Activated CD4-positive, alpha-beta T cell treated with anti-CD3 and anti-CD28 coated beads for 36 hours (primary cell): ENCODE measurements at regions not wholly inside any gene's neighbourhood (a gene's known extent, or its start where the extent isn't known, plus 50 kb on each side); places are given as distances from the start of the nearest gene placed in this dataset.
"Not testable (repeated sequence)": the region's sequence is repeated elsewhere in the genome, so short reads cannot be mapped to it uniquely, and the experiment has no call there.

ENCODE experiments used
- ATAC-seq: fragments of 200-7000 bp; cut with Tn5 transposase; one replicate; pipeline ENCODE4 v1.10.0; 2021; ENCODE audit warnings: mild to moderate bottlenecking, moderate library complexity
- CTCF ChIA-PET: fragments of 350-600 bp; sonication (Branson Sonifier 250); formaldehyde crosslinking; loops from one replicate; lab custom pipeline; 2021; ENCODE audit warnings: antibody characterized with exemption; lab: Charles Lee
- POLR2A ChIA-PET: fragments of 350-600 bp; sonication (Branson Sonifier 250); formaldehyde crosslinking; loops from one replicate; lab custom pipeline; 2021; ENCODE audit warnings: antibody characterized with exemption, inconsistent platforms; lab: Charles Lee
- DNase-seq: peaks from one replicate; pipeline ENCODE4 v3.0.0-alpha.2; 2020
- H3K27ac Mint-ChIP-seq: one replicate; pipeline ENCODE4 v1.8.0; 2021; ENCODE audit warnings: mixed read lengths
- H3K27me3 Mint-ChIP-seq: one replicate; pipeline ENCODE4 v1.8.0; 2021; ENCODE audit warnings: mixed read lengths
- H3K36me3 Mint-ChIP-seq: one replicate; pipeline ENCODE4 v1.8.0; 2021; ENCODE audit warnings: low read depth, mixed read lengths
- H3K4me1 Mint-ChIP-seq: one replicate; pipeline ENCODE4 v1.8.0; 2021; ENCODE audit warnings: mixed read lengths
- H3K4me3 Mint-ChIP-seq: one replicate; pipeline ENCODE4 v1.8.0; 2021; ENCODE audit warnings: mild to moderate bottlenecking, moderate library complexity, mixed read lengths
- H3K9me3 Mint-ChIP-seq: one replicate; pipeline ENCODE4 v1.8.0; 2021; ENCODE audit warnings: low read depth, mixed read lengths
- intact Hi-C, 2 experiments: fragments of 100-400 bp; cut with DNase I in 1 of 2; cut with micrococcal nuclease in 1 of 2; formaldehyde crosslinking; loops; one replicate each; pipeline versions ENCODE4 v1.14.2 to v1.15.1; 2022 to 2024; cut with DNase I, micrococcal nuclease

DNA sequence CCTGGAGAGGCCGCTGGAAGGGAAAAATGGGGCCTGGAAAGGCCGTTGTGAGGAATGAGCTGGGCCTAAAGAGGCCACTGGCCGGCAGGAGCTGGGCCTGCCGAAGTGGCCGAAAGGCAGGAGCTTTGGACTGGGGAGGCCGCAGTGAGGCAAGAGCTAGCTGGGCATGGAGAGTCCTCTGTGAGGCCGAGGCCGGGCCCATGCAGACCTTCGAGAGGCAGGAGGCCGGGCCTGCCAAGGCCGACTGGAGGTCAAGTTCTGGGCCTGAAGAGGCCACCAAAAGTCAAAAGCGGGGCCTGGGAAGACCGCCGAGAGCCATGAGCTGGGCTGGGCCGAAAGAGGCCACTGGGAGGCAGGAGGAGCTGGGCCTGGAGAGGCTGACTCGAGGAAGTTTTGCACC, 71.6 kb upstream of the COBL start:
- not testable (repeated sequence) for H3K4me1 Mint-ChIP-seq, H3K9me3 Mint-ChIP-seq

DNA sequence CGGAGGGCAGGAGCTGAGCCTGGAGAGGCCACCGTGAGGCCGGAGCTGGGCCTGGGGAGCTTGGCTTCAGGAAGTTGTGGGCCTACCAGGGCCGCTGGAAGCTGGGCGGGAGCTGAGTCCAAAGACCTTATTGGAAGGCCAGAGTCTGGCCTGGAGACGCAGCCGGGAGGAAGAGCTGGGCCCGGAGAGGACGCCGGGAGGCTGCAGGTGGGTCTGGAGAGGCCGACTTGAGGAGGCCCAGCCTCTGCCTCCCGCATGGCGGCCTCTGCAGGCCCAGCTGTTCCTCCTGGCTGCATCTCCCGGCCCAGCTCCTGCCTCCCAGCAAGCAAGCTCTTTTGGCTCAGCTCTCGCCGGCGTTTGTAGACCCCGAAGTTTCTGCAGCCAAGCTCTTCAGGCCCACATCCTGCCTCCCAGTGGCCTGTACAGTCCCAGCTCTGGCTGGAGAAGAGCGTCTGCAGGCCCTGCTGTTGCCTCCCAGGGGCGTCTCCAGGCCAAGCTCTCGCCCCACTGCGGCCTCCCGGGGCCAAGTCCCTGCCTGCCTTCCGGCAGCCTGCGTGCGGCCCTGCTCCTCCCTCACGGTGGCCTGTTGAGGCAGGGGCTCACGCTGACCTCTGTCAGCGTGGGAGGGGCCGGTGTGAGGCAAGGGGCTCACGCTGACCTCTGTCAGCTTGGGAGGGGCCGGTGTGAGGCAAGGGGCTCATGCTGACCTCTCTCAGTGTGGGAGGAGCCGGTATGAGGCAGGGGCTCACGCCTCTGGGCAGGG, 70.4 kb upstream of the COBL start:
- H3K27me3 Mint-ChIP-seq, result not testable (repeated sequence)

More for the DNA sequence above, 71.6 kb upstream of the COBL start:
- H3K4me3 Mint-ChIP-seq, H3K27me3 Mint-ChIP-seq, CTCF ChIA-PET, intact Hi-C loops, H3K27ac Mint-ChIP-seq, H3K36me3 Mint-ChIP-seq, DNase-seq, POLR2A ChIA-PET, ATAC-seq: not testable (repeated sequence)

DNA sequence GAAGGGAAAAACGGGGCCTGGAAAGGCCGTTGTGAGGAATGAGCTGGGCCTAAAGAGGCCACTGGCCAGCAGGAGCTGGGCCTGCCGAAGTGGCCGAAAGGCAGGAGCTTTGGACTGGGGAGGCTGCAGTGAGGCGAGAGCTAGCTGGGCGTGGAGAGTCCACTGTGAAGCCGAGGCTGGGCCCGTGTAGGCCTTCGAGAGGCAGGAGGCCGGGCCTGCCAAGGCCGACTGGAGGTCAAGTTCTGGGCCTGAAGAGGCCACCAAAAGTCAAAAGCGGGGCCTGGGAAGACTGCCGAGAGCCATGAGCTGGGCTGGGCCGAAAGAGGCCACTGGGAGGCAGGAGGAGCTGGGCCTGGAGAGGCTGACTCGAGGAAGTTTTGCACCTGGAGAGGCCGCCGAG, 69.6 kb upstream of the COBL start:
- DNase-seq, H3K27ac Mint-ChIP-seq, ATAC-seq, H3K9me3 Mint-ChIP-seq, CTCF ChIA-PET, H3K36me3 Mint-ChIP-seq, H3K4me1 Mint-ChIP-seq, H3K4me3 Mint-ChIP-seq, H3K27me3 Mint-ChIP-seq, POLR2A ChIA-PET, intact Hi-C loops: not testable (repeated sequence)

More for the DNA sequence above, 70.4 kb upstream of the COBL start:
- H3K36me3 Mint-ChIP-seq, H3K4me1 Mint-ChIP-seq, CTCF ChIA-PET, H3K4me3 Mint-ChIP-seq, DNase-seq, H3K9me3 Mint-ChIP-seq, H3K27ac Mint-ChIP-seq, intact Hi-C loops, POLR2A ChIA-PET, ATAC-seq: not testable (repeated sequence)

DNA sequence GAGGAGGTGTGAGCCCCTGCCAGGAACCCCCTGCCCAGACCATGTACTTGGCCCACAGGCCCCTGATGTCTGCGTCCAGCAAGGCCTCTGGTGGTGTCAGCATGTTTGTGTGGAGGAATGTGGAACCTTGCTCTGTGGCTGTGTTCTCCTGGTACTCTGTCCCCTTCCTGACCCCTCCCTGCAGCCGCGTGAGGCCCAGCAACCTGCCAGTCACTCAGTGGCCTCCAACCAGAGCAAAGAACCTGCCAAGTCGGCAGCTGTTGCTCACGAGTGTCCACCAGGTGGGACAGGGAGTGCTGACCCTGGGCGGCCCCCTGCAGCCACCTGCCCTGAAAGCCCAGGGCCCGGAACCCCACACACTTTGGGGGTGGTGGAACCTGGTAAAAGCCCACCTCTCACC, 65.6 kb upstream of the COBL start:
- H3K27ac Mint-ChIP-seq, H3K27me3 Mint-ChIP-seq, DNase-seq, POLR2A ChIA-PET, intact Hi-C loops, H3K36me3 Mint-ChIP-seq, CTCF ChIA-PET, H3K4me1 Mint-ChIP-seq, H3K4me3 Mint-ChIP-seq, ATAC-seq, H3K9me3 Mint-ChIP-seq: not testable (repeated sequence)

DNA sequence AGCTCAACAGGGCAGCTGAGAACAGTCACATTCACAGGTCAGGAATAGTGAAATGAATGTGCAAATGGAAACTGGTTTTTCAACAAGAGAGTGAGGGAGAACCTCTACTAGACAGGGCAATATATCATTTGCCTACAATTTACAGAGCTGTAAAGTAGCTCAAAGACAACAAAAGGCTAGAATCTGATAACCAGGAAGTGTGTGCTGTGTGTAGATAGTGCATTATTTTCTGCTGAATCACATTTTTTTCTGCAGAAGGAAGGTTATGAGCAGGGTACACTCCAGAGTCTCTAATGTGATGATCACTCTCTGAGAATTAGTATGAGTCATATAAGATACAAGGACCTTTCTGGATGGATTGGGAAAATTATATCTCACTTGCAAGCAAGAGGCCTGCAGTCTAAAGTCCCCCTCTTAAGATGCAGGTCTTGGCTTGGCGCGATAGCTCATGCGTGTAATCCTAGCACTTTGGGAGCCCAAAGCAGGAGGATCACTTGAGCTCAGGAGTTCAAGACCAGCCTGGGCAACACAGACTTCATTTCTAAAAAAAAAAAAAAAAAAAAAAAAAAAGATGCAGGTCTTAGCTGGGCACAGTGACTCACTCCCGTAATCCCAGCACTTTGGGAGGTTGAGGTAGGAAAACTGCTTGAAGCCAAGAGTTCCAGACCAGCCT, 59.9 kb upstream of the COBL start:
- H3K9me3 Mint-ChIP-seq, result no peaks in the 10 kb centered on the region
- intact Hi-C loops, result no loop called here
- POLR2A ChIA-PET, result no interaction called here
- no peak overlapping the region for H3K4me3 Mint-ChIP-seq
- no peaks in the 10 kb centered on the region for H3K36me3 Mint-ChIP-seq
- H3K4me1 Mint-ChIP-seq, result no peaks in the 10 kb centered on the region
- ATAC-seq, result no peak
- H3K27ac Mint-ChIP-seq, result no peak overlapping the region
- CTCF ChIA-PET, result interaction anchor here (0.5 to 1.0 kb wide), 4 partner anchors 9 to 1757 kb away, joined by 3 to 5 read pairs (median 3); no protein-coding TSS in a partner anchor
- peaks cover 3% of the 10 kb centered on the region for H3K27me3 Mint-ChIP-seq
- DNase-seq, result no peak

DNA sequence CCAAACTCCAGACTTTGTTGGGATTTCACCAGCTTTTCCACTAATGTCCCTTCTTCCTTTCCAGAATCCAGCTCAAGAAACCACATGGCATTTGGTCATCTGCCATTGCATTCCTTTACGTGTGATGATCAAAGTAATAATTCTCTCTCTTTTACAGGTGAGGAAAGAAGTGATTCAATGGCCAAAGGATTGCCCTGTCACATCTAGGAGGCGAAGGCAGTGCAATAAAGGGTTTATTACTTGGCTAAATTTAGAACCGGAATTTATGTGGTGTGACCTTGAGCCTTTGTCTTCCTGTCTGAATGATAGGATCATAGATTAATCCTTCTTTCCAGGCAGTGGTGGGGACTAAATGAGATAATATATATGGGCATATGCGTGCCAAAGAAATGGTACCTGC, 58.3 kb upstream of the COBL start:
- no peak for ATAC-seq
- Mint-ChIP-seq H3K9me3 (no peaks in the 10 kb centered on the region), H3K36me3 (no peaks in the 10 kb centered on the region), H3K27ac (no peak overlapping the region), H3K4me3 (no peak overlapping the region), H3K27me3 (peaks cover 3% of the 10 kb centered on the region), H3K4me1 (no peaks in the 10 kb centered on the region)
- DNase-seq, result no peak
- CTCF ChIA-PET, result no interaction called here
- intact Hi-C loops, result no loop called here
- POLR2A ChIA-PET, result no interaction called here

DNA sequence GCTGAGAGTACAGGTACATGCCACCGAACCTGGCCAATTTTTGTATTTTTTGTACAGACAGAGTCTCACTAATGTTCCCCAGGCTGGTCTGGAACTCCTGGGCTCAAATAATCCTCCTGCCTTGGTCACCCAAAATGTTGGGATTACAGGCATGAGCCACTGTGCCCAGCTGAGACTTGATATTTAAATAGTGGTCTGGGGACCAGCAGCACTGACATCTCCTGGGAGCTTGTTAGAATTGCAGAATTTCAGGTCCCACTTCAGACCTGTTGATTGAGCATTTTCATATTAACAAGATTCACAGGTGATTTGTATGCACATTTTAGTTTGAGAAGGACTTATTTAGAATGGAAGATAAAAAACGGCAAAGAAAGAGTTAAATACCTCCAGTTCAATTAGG, 57.0 kb upstream of the COBL start:
- H3K4me3 Mint-ChIP-seq, POLR2A ChIA-PET, intact Hi-C loops, H3K4me1 Mint-ChIP-seq, H3K9me3 Mint-ChIP-seq, H3K27me3 Mint-ChIP-seq, H3K27ac Mint-ChIP-seq, DNase-seq, CTCF ChIA-PET, H3K36me3 Mint-ChIP-seq, ATAC-seq: not testable (repeated sequence)

DNA sequence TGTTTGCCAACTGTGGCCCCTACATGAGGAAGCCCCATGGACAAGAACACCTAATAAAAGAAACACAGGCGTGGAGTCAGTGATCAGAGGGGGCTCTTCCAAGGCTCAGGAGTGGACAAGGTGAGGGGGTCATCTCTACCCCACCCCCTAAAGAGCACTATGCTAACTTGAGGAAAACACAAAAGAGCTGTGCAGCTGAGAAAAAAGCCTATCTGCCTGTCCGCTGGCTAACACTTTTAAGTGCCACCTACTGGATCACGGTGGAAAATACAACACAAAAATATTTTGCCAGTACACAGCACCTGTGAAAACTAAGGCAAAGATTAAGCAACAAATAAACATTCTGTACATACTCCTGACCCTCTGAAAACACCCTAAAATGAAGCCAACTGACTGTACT, 53.1 kb upstream of the COBL start:
- Mint-ChIP-seq H3K9me3 (no peaks in the 10 kb centered on the region), H3K36me3 (no peaks in the 10 kb centered on the region), H3K4me1 (no peaks in the 10 kb centered on the region), H3K27ac (no peak overlapping the region), H3K27me3 (no peaks in the 10 kb centered on the region), H3K4me3 (no peak overlapping the region)
- ATAC-seq (no peak), DNase-seq (no peak)
- intact Hi-C loops, result loop anchor here in 1 of 2 experiments (10.0 kb wide), 1 partner anchor 1275 kb away; the partner anchor contains the start of gene ZPBP
- ChIA-PET CTCF (interaction anchor here (5.1 kb wide), 1 partner anchor 206 kb away, joined by 41 read pairs; no protein-coding TSS in a partner anchor), POLR2A (no interaction called here)

DNA sequence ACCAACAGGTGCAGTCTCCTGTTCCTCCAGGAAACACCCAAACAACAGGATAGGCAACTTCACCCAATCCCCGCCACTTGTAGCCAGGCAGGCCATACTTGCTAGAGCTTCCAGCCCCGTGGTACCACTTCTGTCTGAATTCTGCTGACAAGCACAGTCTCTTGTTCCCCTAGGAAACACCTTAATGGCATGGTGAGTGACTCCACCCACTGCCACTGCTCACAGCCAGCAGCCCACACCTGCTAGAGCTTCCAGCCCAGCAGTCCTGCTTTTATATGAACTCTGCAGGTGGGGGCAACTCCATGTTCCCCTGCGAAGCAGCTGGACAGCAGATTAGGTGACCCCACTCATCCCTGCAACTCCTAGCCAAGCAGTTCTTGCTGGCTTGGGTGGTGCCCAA, 52.6 kb upstream of the COBL start:
- H3K27me3 Mint-ChIP-seq, H3K4me3 Mint-ChIP-seq, H3K4me1 Mint-ChIP-seq, POLR2A ChIA-PET, H3K36me3 Mint-ChIP-seq, DNase-seq, ATAC-seq, H3K9me3 Mint-ChIP-seq, H3K27ac Mint-ChIP-seq: not testable (repeated sequence)
- intact Hi-C loops, result loop anchor here in 1 of 2 experiments (10.0 kb wide), 1 partner anchor 1274 kb away; the partner anchor contains the start of gene ZPBP
- CTCF ChIA-PET, result interaction anchor here (5.1 kb wide), 1 partner anchor 206 kb away, joined by 41 read pairs; no protein-coding TSS in a partner anchor

DNA sequence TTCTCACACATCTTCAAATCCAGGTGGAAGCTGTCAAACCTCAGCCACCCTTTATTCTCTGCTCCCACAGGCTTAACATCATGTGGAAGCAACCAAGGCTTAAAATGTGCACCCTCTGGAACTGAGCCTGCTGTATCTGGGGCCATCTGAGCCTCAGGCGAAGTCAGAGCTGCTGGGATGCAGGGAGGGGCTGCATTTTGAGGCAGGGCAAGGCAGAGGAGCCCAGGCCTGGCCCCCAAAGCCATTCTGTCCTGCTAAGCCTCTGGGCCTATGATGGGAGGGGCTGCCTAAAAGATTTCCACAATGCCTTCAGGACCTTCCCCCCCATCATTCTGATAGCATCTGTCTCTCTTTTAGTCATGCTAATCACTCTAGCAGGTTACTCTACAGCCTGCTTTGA, 51.7 kb upstream of the COBL start:
- intact Hi-C loops, result loop anchor here in 1 of 2 experiments (10.0 kb wide), 1 partner anchor 1274 kb away; the partner anchor contains the start of gene ZPBP
- CTCF ChIA-PET, result interaction anchor here (5.1 kb wide), 1 partner anchor 205 kb away, joined by 41 read pairs; no protein-coding TSS in a partner anchor
- DNase-seq, result no peak
- ATAC-seq, result no peak
- Mint-ChIP-seq H3K36me3 (no peaks in the 10 kb centered on the region), H3K9me3 (no peaks in the 10 kb centered on the region), H3K4me1 (no peaks in the 10 kb centered on the region), H3K27me3 (no peaks in the 10 kb centered on the region), H3K27ac (no peak overlapping the region), H3K4me3 (no peak overlapping the region)
- POLR2A ChIA-PET, result no interaction called here

DNA sequence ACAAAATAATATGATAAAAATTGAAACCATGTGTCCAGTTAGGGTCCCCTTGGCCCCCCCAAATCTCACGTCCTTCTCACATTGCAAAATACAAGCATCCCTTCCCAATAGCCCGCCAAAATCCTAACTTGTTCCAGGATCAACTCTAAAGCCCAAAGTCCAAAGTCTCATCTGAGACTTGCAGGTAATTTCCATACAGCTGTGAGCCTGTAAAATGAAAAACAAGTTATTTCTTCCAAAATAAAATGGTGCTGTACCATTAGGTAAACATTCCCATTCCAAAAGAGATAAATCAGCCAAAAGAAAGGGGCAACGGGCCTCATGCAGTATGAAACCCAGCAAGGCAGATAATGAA, 51.0 kb upstream of the COBL start:
- Mint-ChIP-seq H3K36me3 (no peaks in the 10 kb centered on the region), H3K27me3 (peaks cover 2% of the 10 kb centered on the region), H3K9me3 (peaks cover 2% of the 10 kb centered on the region), H3K4me3 (no peak overlapping the region), H3K27ac (no peak overlapping the region), H3K4me1 (no peaks in the 10 kb centered on the region)
- ChIA-PET CTCF (interaction anchor here (0.6 to 5.1 kb wide), 5 partner anchors 9 to 338 kb away, joined by 3 to 41 read pairs (median 3); no protein-coding TSS in a partner anchor), POLR2A (no interaction called here)
- ATAC-seq (no peak), DNase-seq (no peak)
- intact Hi-C loops, result loop anchor here (1.0 to 10.0 kb wide), 2 partner anchors 205 to 1273 kb away; partner anchors contain the start of gene ZPBP (in 1 of the 2)
